ENCODE measurements at regions not wholly inside any gene's neighbourhood (a gene's known extent, or its start where the extent isn't known, plus 50 kb on each side); places are given as distances from the start of the nearest gene placed in this dataset.
"Not testable (repeated sequence)": the region's sequence is repeated elsewhere in the genome, so short reads cannot be mapped to it uniquely, and the experiment has no call there.

GRCh38 chr16:52676959-52677358, 130.0 kb upstream of the TOX3 start:
- Histone ChIP-seq H4K20me1 (no peaks in the 10 kb centered on the region), H3K9me3 (replicated peaks in 1 of 11) (0 out of 22 replicates have a peak, but pooled peaks cover 0 to 10% (median 0%) of the 10 kb centered on the region in 11 experiments), H3K27ac (peak overlapping the region in 3 of 11 experiments; percentile 28 to 70 (median 67); a peak in 4 of 22 replicates), H3K4me2 (peak overlapping the region in 3 of 11 experiments; percentile 22 to 81 (median 64); a peak in 5 of 22 replicates), H3K27me3 (no peaks in the 10 kb centered on the region), H3K36me3 (no peaks in the 10 kb centered on the region), H3K4me3 (no peak overlapping the region), H3K4me1 (peaks cover 0 to 21% (median 0%) of the 10 kb centered on the region in 10 experiments; a peak in 4 of 20 replicates), H3K9ac (no peak overlapping the region)
- no peak for TF ChIP-seq Cebpa-rat (IDR thresholded peaks at IDR 0.05)

DNA sequence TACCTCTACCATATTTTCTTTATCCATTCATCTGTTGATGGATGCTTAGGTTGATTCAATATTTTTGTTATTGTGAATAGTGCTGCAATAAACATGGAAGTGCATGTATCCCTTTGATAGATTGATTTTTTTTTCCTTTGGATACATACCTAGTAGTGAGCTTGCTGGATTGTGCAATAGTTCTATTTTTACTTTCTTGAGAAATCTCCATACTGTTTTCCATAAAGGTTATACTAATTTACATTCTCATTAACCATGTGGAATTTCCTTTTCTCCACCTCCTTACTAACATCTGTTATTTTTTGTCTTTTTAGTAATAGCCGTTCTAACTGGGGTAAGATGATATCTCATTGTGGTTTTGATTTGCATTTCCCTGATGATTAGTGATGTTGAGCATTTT, 124.6 kb upstream of the TOX3 start:
- Histone ChIP-seq H3K27ac (no peak overlapping the region), H4K20me1 (no peaks in the 10 kb centered on the region), H3K4me3 (no peak overlapping the region), H3K36me3 (no peaks in the 10 kb centered on the region), H3K9me3 (replicated peaks in 1 of 11) (no peaks in the 10 kb centered on the region), H3K9ac (no peak overlapping the region), H3K4me2 (no peak overlapping the region), H3K27me3 (no peaks in the 10 kb centered on the region), H3K4me1 (peaks cover 0 to 7% (median 0%) of the 10 kb centered on the region in 10 experiments; a peak in 4 of 20 replicates)
- TF ChIP-seq Cebpa-rat (IDR thresholded peaks at IDR 0.05): peak in 2 of 11 experiments; percentile 9 to 59; a peak in 1 of 22 replicates

GRCh38 chr16:52657924-52658323, 111.0 kb upstream of the TOX3 start:
- no peak overlapping the region for H3K4me3 ChIP-seq
- TF ChIP-seq Cebpa-rat (IDR thresholded peaks at IDR 0.05): no peak
- H3K9ac ChIP-seq: no peak overlapping the region

DNA sequence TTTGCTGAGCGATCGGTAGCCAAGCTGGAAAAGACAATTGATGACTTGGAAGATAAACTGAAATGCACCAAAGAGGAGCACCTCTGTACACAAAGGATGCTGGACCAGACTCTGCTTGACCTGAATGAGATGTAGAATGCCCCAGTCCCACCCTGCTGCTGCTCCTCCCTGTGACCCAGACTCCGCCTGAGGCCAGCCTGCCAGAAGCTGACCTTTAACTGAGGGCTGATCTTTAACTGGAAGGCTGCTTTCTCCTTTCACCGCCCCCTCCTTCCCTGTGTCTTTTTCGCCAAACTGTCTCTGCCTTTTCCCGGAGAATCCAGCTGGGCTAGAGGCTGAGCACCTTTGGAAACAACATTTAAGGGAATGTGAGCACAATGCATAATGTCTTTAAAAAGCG, 109.0 kb upstream of the TOX3 start:
- not testable (repeated sequence) for H3K4me3 ChIP-seq, H4K20me1 ChIP-seq, H3K27me3 ChIP-seq, H3K4me2 ChIP-seq, H3K9ac ChIP-seq, H3K4me1 ChIP-seq, H3K27ac ChIP-seq, H3K36me3 ChIP-seq
- peaks cover 14 to 27% (median 20%) of the 10 kb centered on the region in 11 experiments for H3K9me3 ChIP-seq (replicated peaks in 1 of 11)

More at GRCh38 chr16:52657924-52658323, 111.0 kb upstream of the TOX3 start:
- H3K27ac ChIP-seq: no peak overlapping the region
- H3K4me2 ChIP-seq: no peak overlapping the region
- H3K27me3 ChIP-seq: no peaks in the 10 kb centered on the region
- H3K4me1 ChIP-seq: no peaks in the 10 kb centered on the region
- no peaks in the 10 kb centered on the region for H4K20me1 ChIP-seq
- peaks cover 15 to 32% (median 22%) of the 10 kb centered on the region in 11 experiments for H3K9me3 ChIP-seq (replicated peaks in 1 of 11)
- H3K36me3 ChIP-seq: no peaks in the 10 kb centered on the region

- H4K20me1 ChIP-seq, H3K27ac ChIP-seq, H3K4me2 ChIP-seq, H3K4me3 ChIP-seq, H3K4me1 ChIP-seq, H3K27me3 ChIP-seq, H3K9ac ChIP-seq, H3K36me3 ChIP-seq: not testable (repeated sequence)
- H3K9me3 ChIP-seq (replicated peaks in 1 of 11): peaks cover 6 to 21% (median 13%) of the 10 kb centered on the region in 11 experiments; a peak in 20 of 22 replicates
Observed at GRCh38 chr16:52655156-52655555, 108.2 kb upstream of the TOX3 start.

DNA sequence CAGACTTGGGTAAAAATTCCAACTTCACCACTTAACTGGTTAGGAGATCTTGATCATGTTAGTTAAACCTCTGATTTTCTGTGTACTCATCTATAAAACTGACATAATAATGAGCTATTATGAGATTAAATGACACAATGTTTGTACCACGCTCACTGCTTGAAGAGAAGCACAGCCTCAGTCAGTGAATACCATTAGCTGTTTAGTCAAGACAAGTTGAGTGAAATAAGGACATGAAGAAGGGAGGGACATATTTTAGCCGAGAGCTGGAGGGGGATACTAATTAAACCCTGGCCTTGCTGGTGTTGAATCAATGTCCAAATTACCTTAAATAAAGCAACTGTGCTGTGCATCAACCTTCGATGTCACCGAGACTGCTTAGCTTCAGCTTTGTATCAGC, 105.1 kb upstream of the TOX3 start:
- H3K9me3 ChIP-seq (replicated peaks in 1 of 11): no peaks in the 10 kb centered on the region
- H3K27ac ChIP-seq: no peak overlapping the region
- H3K4me3 ChIP-seq: no peak overlapping the region
- no peaks in the 10 kb centered on the region for H3K36me3 ChIP-seq
- no peak overlapping the region for H3K9ac ChIP-seq
- no peaks in the 10 kb centered on the region for H4K20me1 ChIP-seq
- no peak for TF ChIP-seq Cebpa-rat (IDR thresholded peaks at IDR 0.05)
- no peaks in the 10 kb centered on the region for H3K4me1 ChIP-seq
- H3K27me3 ChIP-seq: no peaks in the 10 kb centered on the region
- H3K4me2 ChIP-seq: no peak overlapping the region

DNA sequence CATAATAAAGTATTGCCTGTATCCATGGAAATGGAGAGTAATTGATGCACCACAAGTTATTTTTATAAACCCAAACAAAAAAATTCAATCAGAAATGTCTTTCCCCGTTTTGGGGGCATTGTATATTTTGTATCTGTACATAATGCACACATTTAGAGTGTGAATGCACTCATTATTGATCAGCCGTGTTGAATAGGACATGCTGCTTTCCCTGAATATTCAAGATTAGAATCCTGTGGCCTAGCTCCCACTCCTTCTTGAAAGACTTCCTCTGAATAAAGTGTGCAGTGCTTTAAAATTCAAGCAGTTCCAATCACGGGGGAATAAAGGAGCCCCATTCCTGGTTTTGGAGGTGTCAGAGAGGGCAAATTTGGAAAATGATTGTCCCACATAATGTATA, 103.8 kb upstream of the TOX3 start:
- Histone ChIP-seq H3K4me2 (no peak overlapping the region), H3K27me3 (no peaks in the 10 kb centered on the region), H3K9ac (no peak overlapping the region), H3K36me3 (no peaks in the 10 kb centered on the region), H3K9me3 (replicated peaks in 1 of 11) (no peaks in the 10 kb centered on the region), H4K20me1 (no peaks in the 10 kb centered on the region), H3K27ac (no peak overlapping the region), H3K4me3 (no peak overlapping the region), H3K4me1 (no peaks in the 10 kb centered on the region)
- TF ChIP-seq Cebpa-rat (IDR thresholded peaks at IDR 0.05): no peak

DNA sequence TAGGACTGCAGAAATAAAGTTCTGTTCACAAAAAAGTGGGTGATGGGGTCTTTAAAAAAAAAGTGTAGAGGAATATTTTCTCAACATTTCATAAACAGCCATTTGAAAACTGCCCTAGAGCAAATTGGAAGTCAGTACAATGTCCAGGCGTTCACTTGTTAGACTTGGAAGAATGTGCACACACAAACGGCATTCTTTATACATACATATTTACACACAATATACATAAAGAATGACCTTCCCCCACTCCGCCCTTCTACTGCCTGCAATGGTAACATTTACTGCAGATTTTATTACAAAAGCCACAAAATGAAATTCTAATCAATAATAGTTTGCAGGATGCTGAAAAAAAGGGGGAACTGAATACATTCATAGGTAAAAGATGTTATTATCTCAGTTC, 103.4 kb upstream of the TOX3 start:
- no peak overlapping the region for H3K4me2 ChIP-seq
- H3K9me3 ChIP-seq (replicated peaks in 1 of 11): no peaks in the 10 kb centered on the region
- no peaks in the 10 kb centered on the region for H4K20me1 ChIP-seq
- no peaks in the 10 kb centered on the region for H3K36me3 ChIP-seq
- no peak for TF ChIP-seq Cebpa-rat (IDR thresholded peaks at IDR 0.05)
- H3K4me1 ChIP-seq: no peaks in the 10 kb centered on the region
- no peak overlapping the region for H3K4me3 ChIP-seq
- H3K27ac ChIP-seq: no peak overlapping the region
- H3K9ac ChIP-seq: no peak overlapping the region
- no peaks in the 10 kb centered on the region for H3K27me3 ChIP-seq

DNA sequence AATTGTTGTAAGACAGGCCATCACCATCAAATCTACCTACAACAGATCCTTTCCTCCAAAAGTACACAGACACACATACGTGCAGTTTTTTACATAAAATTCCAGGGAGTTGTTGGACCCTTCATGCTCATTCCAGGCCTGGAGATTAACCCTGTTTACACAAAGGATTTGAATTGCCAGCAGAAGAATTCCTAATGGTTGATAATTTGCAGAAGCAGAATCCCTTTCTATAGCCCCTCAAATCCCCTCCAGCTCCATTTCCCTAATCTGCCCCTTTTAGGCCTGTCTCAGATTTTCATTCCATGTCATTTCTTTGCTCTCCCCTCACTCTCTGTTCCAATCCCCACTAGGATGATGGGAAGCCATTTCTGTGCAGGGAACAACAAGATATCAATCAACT, 102.9 kb upstream of the TOX3 start:
- no peak for TF ChIP-seq Cebpa-rat (IDR thresholded peaks at IDR 0.05)
- Histone ChIP-seq H3K27ac (no peak overlapping the region), H3K36me3 (no peaks in the 10 kb centered on the region), H3K9me3 (replicated peaks in 1 of 11) (no peaks in the 10 kb centered on the region), H3K4me2 (no peak overlapping the region), H3K9ac (no peak overlapping the region), H3K4me3 (no peak overlapping the region), H4K20me1 (no peaks in the 10 kb centered on the region), H3K4me1 (no peaks in the 10 kb centered on the region), H3K27me3 (no peaks in the 10 kb centered on the region)

- no peaks in the 10 kb centered on the region for H3K9me3 ChIP-seq (replicated peaks in 1 of 11)
- H3K9ac ChIP-seq: no peak overlapping the region
- H3K27ac ChIP-seq: no peak overlapping the region
- no peak overlapping the region for H3K4me2 ChIP-seq
- H3K27me3 ChIP-seq: no peaks in the 10 kb centered on the region
- TF ChIP-seq Cebpa-rat (IDR thresholded peaks at IDR 0.05): no peak
- no peaks in the 10 kb centered on the region for H3K4me1 ChIP-seq
- no peak overlapping the region for H3K4me3 ChIP-seq
- no peaks in the 10 kb centered on the region for H4K20me1 ChIP-seq
- H3K36me3 ChIP-seq: no peaks in the 10 kb centered on the region
Observed at GRCh38 chr16:52647588-52647987, 100.6 kb upstream of the TOX3 start.
